ENCODE measurements at regions not wholly inside any gene's neighbourhood (a gene's known extent, or its start where the extent isn't known, plus 50 kb on each side); places are given as distances from the start of the nearest gene placed in this dataset.
"Not testable (repeated sequence)": the region's sequence is repeated elsewhere in the genome, so short reads cannot be mapped to it uniquely, and the experiment has no call there.

DNA sequence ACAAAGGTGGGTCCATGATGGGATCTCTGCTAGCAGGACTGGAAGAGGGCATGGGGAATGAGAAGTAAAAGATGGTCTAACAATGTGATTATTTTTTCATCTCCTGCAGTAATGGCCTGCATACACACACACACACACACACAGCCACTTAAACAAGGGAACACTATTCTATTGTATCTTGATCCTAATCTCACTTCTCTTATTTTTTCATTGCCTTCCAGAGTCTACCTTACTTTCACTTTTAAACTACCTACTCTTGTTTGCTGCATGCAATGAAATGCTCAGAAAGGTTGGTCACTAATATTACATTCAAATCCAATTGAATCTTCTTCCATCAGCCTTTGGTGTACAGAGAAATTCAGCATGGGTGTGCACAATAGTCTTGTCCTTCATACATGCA lies 853.8 kb downstream of the IGSF11 start:
- intact Hi-C loops (cut with DNase I) = no loop called here
- DNase-seq = no peak

DNA sequence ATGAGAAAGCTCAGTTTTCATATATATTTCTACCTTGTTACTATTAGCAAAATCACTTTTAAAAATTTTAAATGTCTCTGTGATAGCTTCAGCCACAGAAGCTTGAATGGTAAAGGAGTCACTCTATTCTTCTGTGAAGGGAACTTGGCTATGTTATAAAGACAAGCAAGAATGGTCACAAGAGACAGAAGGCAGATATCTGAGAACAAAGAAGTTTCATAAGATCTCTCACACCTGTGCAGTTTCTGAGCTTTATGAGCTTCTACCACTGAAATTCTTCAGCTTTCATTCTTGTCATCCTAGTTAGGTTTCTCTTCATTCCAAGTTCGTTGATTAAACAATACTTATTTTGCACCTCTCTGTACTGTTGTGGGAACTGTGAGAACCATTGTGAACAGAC lies 853.4 kb downstream of the IGSF11 start:
- intact Hi-C loops (cut with DNase I) = no loop called here
- no peak for DNase-seq

GRCh38 chr3:118186051-118186450 lies 848.6 kb downstream of the IGSF11 start:
- intact Hi-C loops (cut with DNase I) = no loop called here
- DNase-seq = no peak

GRCh38 chr3:118187221-118187620 lies 847.4 kb downstream of the IGSF11 start:
- intact Hi-C loops (cut with DNase I) = no loop called here
- no peak for DNase-seq

- no peak for DNase-seq
- intact Hi-C loops (cut with DNase I) = no loop called here
Measured at GRCh38 chr3:118196183-118196582, 838.5 kb downstream of the IGSF11 start.

- DNase-seq = no peak
- intact Hi-C loops (cut with DNase I) = no loop called here
Measured at GRCh38 chr3:118199044-118199443, 835.6 kb downstream of the IGSF11 start.

- DNase-seq = no peak
- intact Hi-C loops (cut with DNase I) = no loop called here
Measured at GRCh38 chr3:118204052-118204656, 830.5 kb downstream of the IGSF11 start.

GRCh38 chr3:118207271-118207670 lies 827.4 kb downstream of the IGSF11 start:
- no peak for DNase-seq
- intact Hi-C loops (cut with DNase I) = no loop called here

DNA sequence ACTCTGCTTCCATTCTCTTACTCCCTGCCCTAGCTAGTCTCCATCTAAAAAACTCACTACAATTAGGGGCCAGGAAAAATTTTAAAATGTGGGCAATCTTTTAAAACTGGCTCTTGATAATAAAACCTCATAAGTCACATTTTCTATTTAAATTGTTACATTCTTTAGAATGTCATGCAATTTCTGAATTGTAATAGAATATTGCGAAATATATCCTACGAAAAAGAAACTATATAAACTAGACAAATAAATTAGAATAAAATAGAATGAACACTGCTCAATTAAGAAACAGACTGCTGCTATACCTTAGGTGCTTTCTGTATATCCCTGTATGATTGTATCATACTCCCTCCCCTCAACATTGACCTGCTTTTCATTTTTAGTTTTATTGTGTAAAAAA lies 826.0 kb downstream of the IGSF11 start:
- no peak for DNase-seq
- intact Hi-C loops (cut with DNase I) = no loop called here

DNA sequence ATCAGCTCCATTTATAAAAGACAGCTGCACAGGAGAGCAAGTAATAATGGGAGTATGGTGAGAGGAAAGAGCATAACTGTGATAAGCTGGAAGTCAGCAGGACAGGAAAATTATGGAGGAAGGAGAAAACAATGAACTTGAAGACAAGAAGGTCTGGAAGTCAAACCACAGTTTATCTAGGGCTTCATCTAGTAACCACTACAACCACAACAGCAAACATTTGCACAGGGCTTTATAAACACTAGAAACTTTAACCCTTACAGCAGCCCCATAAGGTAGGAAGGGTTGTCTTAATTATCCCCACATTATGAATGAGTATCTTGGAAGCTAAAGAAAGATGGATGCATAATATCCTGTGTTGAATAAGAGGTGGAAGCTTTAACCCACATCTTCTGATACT lies 820.8 kb downstream of the IGSF11 start:
- intact Hi-C loops (cut with DNase I) = no loop called here
- DNase-seq = no peak

- peak in 1 of 42 donors; percentile 1 for DNase-seq
- intact Hi-C loops (cut with DNase I) = no loop called here
Measured at GRCh38 chr3:118226206-118226605, 808.4 kb downstream of the IGSF11 start.

- no peak for DNase-seq
- intact Hi-C loops (cut with DNase I) = no loop called here
Measured at GRCh38 chr3:118227191-118227590, 807.5 kb downstream of the IGSF11 start.

DNA sequence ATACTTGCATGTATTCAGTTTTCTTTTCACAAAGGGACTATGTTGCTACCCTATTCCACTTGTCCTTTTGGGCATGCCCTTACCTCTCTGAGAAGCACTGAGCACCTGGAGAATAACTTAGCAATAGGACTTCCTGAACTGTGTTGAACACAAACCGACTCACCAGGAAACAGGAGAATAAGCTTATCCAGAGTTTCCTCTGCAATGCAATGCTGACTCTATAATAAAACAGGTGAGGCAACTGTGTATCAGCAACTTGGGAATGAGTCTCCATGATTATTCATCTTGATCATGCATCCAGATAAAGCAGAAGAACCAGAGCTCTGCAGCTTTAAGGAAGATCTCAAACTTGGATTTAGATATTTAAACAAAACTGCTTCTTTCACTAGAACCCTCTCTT lies 806.5 kb downstream of the IGSF11 start:
- intact Hi-C loops (cut with DNase I) = no loop called here
- no peak for DNase-seq

DNA sequence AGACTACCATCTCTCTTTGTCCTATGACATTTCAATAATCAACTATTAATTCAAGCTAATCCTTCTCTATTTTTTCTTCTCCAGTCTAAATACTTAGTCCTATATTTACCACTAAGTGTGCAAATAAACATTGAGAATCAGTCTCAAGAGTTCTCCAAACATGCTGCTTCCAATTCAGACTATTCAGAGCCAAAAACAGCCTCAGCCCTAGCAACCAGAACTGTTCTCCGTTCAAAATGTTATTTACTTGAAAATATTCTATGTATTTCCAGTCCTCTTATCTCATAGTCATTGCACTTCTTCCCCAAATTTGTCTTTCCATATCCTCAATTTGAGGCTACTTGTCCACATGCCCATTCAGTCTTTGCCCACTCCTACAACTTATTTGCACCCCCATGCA lies 805.5 kb downstream of the IGSF11 start:
- DNase-seq = no peak
- intact Hi-C loops (cut with DNase I) = no loop called here

DNA sequence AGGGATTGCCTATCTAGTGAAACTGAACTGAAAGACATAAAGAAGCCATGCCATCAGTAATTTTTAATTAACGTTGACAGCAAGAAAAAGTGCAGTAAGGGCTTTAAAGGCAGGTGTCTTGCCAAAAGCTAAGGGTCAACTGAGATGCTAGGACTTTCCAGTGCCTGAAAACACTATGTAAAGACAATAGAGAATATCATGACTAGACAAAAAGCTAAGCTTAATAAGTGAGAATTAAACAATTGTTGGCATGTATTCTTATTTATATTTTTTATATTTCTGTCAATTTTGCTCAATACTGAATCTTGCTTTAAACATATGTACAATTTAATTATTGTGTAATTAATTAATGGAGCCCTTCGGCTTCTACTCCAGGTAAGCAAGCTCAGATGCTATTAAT lies 803.1 kb downstream of the IGSF11 start:
- intact Hi-C loops (cut with DNase I) = no loop called here

DNA sequence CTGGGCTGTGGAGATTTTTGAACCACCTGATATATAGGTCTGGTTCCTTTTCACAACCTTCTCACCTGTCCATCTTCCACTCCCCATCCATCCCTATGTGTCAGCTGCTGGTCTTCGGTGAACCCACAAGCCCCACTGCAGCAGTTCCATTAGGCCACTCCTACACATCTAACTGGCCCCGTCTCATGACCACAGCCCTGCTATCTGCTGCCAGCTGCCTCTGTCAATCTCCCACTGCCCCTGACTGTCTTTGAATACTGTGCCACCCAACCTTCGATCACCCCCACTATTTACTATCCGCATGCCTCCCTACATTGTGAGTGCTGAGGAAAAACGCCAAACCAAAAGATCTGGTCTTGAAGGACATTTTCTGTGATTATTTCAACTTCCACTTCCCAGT lies 795.4 kb downstream of the IGSF11 start:
- DNase-seq = no peak
- intact Hi-C loops (cut with DNase I) = no loop called here

More for the DNA sequence above, 803.1 kb downstream of the IGSF11 start:
- no peak for DNase-seq

GRCh38 chr3:118244761-118245160 lies 789.9 kb downstream of the IGSF11 start:
- no peak for DNase-seq
- intact Hi-C loops (cut with DNase I) = no loop called here

DNA sequence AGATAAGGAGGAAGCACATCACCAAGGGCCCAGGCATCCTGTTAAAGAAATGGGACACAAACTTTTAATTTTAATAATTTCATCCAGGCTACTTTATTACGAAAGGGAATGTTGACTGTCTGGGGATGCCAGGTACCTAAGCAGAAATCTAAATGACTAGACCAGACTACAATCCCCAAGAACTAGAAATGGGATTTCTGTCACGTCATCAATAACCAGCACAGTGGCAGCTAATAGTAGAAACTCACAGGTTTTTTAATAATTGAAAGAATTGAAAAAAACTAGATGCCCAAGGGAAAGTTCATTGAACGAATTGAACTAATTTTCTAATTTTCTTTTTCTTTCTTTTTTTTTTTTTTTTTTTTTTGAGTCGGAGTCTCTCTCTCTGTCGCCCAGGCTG lies 789.3 kb downstream of the IGSF11 start:
- DNase-seq = no peak
- intact Hi-C loops (cut with DNase I) = no loop called here

DNA sequence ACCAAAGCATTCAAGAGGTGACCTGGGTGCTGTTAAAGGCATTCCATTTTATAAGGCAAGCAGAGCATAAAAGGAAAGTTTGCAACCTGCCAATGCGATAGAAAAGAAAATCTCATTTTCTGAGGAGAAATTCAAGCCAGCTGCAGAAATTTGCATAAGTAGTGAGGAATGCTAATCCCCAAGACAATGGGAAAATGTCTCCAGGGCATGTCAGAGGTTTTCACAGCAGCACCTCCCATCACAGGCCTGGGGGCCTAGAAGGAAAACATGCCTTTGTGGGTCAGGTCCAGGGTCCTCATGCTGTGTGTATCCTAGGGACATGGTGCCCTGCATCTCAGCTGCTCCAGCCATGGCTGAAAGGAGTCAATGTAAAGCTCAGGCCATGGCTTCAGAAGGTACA lies 775.8 kb downstream of the IGSF11 start:
- intact Hi-C loops (cut with DNase I) = not testable (repeated sequence)

DNA sequence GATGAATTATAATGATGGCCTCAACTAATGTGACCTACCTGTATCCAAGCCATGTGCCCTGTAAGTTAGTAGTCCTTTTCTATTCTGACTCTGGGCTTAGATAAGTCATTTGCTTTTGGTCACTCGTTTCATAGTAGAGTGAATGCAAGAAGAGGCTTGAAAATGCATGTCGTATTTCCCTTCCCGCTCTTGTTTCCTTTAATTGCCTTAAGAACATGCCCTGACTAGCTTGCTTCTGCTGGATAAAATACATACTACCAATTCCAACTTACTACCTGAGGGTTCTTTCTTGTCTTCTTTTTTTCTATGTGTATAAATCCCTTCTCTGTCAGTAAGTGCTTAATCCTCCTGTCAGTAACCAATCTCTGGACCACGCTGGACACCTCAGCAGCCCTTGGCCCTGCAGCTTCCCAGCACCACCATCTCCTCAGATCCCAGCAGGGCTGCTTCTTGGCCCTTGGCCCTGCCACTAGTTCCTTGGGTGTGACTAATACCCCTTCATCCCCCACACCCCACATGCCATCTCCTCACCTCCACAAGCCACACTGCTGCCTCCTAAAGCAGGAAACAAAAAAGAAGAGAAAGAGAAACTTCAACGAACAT lies 771.7 kb downstream of the IGSF11 start:
- DNase-seq = no peak

More for the DNA sequence above, 775.8 kb downstream of the IGSF11 start:
- DNase-seq = not testable (repeated sequence)

DNA sequence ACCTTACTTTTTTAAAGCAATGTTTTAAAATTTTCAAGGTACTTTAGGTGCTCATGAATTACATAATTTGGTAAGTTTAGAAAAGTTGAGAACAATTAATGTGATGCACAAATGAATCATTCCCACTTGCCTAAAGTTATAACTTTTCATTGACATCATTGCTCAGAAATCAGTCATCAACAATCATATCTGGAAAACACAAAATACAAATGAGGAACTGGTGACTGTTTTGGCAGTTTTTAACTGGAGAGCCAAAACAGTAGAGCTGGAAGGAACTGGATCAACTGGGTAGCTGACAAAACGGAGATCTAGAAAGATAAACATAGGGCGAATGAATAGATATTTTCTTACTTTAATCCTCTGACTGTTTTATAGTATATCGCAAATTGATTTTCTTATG lies 767.1 kb downstream of the IGSF11 start:
- no peak for DNase-seq
- intact Hi-C loops (cut with DNase I) = no loop called here

More for the DNA sequence above, 771.7 kb downstream of the IGSF11 start:
- intact Hi-C loops (cut with DNase I) = no loop called here
